ENCODE measurements at regions not wholly inside any gene's neighbourhood (a gene's known extent, or its start where the extent isn't known, plus 50 kb on each side); places are given as distances from the start of the nearest gene placed in this dataset.
"Not testable (repeated sequence)": the region's sequence is repeated elsewhere in the genome, so short reads cannot be mapped to it uniquely, and the experiment has no call there.

- DNase-seq: peak; percentile 4
Measured at GRCh38 chr1:148049115-148049496, 103.0 kb downstream of the NBPF11 start.

- not testable (repeated sequence) for DNase-seq
Measured at GRCh38 chr1:148048423-148049114, 103.5 kb downstream of the NBPF11 start.

GRCh38 chr1:148045872-148046271 is 106.2 kb downstream of the NBPF11 start:
- DNase-seq: not testable (repeated sequence)

- DNase-seq: not testable (repeated sequence)
Measured at GRCh38 chr1:148044495-148044894, 107.6 kb downstream of the NBPF11 start.

Measured in activated T-cell treated with anti-CD3 and anti-CD28 coated beads for 4 hours (primary cell).